DMS 273 (cell line): ENCODE measurements at regions not wholly inside any gene's neighbourhood (a gene's known extent, or its start where the extent isn't known, plus 50 kb on each side); places are given as distances from the start of the nearest gene placed in this dataset.

Experiments
- DNase-seq: peaks from one replicate; lab custom pipeline; 2025; ENCODE audit not compliant: unreplicated experiment; lab: John Stamatoyannopoulos, UW

GRCh38 chr4:122038896-122039295, 87.0 kb upstream of the TRPC3 start:
- peak; percentile 34 for DNase-seq

DNA sequence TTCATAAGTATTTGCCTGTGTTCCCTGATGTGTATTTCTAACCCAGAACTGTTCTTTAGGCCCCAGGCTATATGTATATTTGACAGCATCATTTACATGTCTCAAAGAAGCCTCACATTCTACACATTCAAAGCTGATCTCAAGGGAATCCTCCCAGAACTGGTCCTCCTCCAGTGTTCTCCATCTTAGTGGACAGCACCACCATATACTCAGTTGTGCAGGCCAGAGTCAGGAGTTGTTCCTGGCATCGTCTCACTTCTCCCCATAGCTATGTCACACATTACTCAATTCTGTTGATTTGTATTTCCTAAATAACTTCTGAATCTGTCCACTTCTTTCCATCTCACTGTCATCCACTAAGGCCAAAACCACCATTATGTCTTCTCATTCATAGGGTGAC, 82.8 kb upstream of the TRPC3 start:
- DNase-seq: no peak

DNA sequence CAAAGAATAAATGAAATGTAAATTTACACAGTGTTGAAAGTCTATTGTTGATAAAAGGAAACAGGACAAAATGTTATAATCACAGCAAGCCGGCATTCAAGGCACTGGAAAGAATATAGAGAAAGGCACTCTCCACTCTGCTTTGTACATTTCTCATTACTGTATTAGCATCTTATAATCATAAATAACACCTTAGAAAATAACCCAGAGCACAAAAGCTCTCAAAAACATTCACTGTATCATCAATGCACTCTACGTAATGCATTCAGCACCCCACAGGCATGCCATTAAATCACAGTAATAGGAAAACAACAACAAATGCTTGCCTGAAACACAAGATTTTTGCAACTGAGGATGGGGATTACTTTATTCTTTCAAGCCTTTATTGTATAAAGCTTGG, 75.3 kb upstream of the TRPC3 start:
- no peak for DNase-seq

DNA sequence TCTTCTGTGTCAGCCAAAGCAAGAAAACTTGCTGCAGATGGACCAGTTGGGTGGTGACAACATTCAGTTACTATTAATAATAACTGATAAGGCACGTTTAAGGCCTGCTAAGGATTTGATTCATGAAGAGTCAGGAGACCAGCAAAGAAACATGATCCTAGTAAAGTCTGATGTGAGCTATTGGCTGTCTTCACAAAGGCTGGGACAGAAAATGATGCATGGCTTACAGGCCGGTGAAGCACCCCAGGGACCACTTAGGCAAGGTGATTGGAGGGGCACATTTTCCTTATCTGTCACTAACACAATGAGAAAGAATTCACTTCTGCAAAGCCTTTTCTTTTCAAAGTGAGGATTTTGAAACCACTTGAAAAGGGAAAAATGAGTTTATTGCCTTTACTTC, 65.4 kb upstream of the TRPC3 start:
- no peak for DNase-seq

- DNase-seq: no peak
Measured at GRCh38 chr4:122015203-122015602, 63.3 kb upstream of the TRPC3 start.

GRCh38 chr4:122012735-122013134, 60.9 kb upstream of the TRPC3 start:
- DNase-seq: no peak

DNA sequence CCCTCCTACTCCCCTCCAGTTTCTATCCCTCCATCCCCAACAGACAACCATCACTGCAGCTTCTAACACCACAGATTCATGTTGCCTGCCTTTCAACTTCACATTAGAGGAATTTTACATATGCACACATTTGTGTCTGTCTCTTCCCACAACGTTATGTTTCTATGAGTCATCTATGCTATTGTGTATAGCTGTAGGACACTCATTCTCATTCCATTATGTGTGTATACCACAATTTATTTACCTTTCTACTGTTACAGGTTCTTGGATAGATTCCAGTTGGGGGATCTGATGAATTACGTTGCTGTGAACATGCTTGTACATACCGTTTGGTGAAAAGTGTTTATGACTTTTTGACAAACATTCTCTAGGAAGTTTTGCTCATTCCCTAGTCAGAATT, 58.8 kb upstream of the TRPC3 start:
- DNase-seq: no peak

- no peak for DNase-seq
Measured at GRCh38 chr4:122009524-122009923, 57.7 kb upstream of the TRPC3 start.

DNA sequence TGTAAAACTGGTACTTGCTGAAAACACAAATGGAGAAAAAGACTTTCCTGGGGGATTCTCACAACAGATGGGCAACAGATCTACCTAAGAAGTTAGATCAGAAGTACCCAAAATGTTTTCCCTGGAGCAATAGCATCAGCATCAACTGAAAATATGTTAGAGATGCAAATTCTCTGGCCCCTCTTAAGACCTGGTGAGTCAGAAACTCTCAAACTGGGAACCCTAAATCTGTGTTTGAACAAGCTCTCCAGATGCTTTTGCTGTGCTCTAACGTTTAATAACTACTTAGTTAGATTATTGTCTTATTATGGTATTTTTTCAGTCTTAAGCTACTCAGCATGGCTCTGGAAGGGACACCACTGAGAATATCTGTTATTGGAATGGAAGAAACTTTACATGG, 55.2 kb upstream of the TRPC3 start:
- no peak for DNase-seq

- no peak for DNase-seq
Measured at GRCh38 chr4:122005064-122005755, 53.4 kb upstream of the TRPC3 start.

- peak; percentile 18 for DNase-seq
Measured at GRCh38 chr4:122003335-122003734, 51.5 kb upstream of the TRPC3 start.
